MG63 (cell line): ENCODE measurements at regions not wholly inside any gene's neighbourhood (a gene's known extent, or its start where the extent isn't known, plus 50 kb on each side); places are given as distances from the start of the nearest gene placed in this dataset.

Experiments
- DNase-seq: peaks from one replicate; pipeline ENCODE4 v3.0.0-alpha.2; 2020
- H3K27me3 ChIP-seq: fragments of 250-450 bp; sonication (Bioruptor Pico); 2 replicates; pipeline ENCODE4 v1.5.1; 2020; ENCODE audit warnings: mild to moderate bottlenecking, moderate library complexity
- H3K36me3 ChIP-seq: fragments of 250-450 bp; sonication (Bioruptor Pico); 2 replicates; pipeline ENCODE4 v1.5.1; 2020; ENCODE audit warnings: mild to moderate bottlenecking, moderate library complexity
- H3K4me3 ChIP-seq: fragments of 250-450 bp; sonication (Bioruptor Pico); 2 replicates; pipeline ENCODE4 v1.5.1; 2020; ENCODE audit warnings: mild to moderate bottlenecking, moderate library complexity
- H3K9me3 ChIP-seq: fragments of 250-450 bp; sonication (Bioruptor Pico); 2 replicates; pipeline ENCODE4 v1.5.1; 2020; ENCODE audit warnings: mild to moderate bottlenecking, moderate library complexity

- H3K4me3 ChIP-seq: no peak overlapping the region
- no peak for DNase-seq
- no peaks in the 10 kb centered on the region for H3K36me3 ChIP-seq
- no peaks in the 10 kb centered on the region for H3K27me3 ChIP-seq
- no peaks in the 10 kb centered on the region for H3K9me3 ChIP-seq
These were observed 50.3 kb downstream of the PTGR3 start for GRCh38 chr18:75158465-75159237.

- no peak for DNase-seq
- H3K27me3 ChIP-seq: no peaks in the 10 kb centered on the region
- no peaks in the 10 kb centered on the region for H3K36me3 ChIP-seq
- no peaks in the 10 kb centered on the region for H3K9me3 ChIP-seq
- H3K4me3 ChIP-seq: no peak overlapping the region
These were observed 51.1 kb downstream of the PTGR3 start for GRCh38 chr18:75157851-75158250.

GRCh38 chr18:75157381-75157780, 51.6 kb downstream of the PTGR3 start:
- H3K4me3 ChIP-seq: no peak overlapping the region
- no peaks in the 10 kb centered on the region for H3K36me3 ChIP-seq
- no peaks in the 10 kb centered on the region for H3K27me3 ChIP-seq
- no peaks in the 10 kb centered on the region for H3K9me3 ChIP-seq
- DNase-seq: no peak

GRCh38 chr18:75156831-75157230, 52.1 kb downstream of the PTGR3 start:
- no peak for DNase-seq
- peaks cover 2% of the 10 kb centered on the region; the same call in 1 of the 2 replicates for H3K9me3 ChIP-seq

GRCh38 chr18:75156139-75156750, 52.7 kb downstream of the PTGR3 start:
- H3K27me3 ChIP-seq: no peaks in the 10 kb centered on the region
- no peak for DNase-seq
- no peak overlapping the region for H3K4me3 ChIP-seq
- peaks cover 6% of the 10 kb centered on the region; the same call in 1 of the 2 replicates for H3K9me3 ChIP-seq
- H3K36me3 ChIP-seq: no peaks in the 10 kb centered on the region

More at GRCh38 chr18:75156831-75157230, 52.1 kb downstream of the PTGR3 start:
- Histone ChIP-seq H3K27me3 (no peaks in the 10 kb centered on the region), H3K4me3 (no peak overlapping the region), H3K36me3 (no peaks in the 10 kb centered on the region)

- Histone ChIP-seq H3K36me3 (no peaks in the 10 kb centered on the region), H3K27me3 (no peaks in the 10 kb centered on the region), H3K4me3 (no peak overlapping the region), H3K9me3 (peaks cover 6% of the 10 kb centered on the region; the same call in 1 of the 2 replicates)
- no peak for DNase-seq
These were observed 53.9 kb downstream of the PTGR3 start for GRCh38 chr18:75154997-75155396.

- Histone ChIP-seq H3K4me3 (no peak overlapping the region), H3K36me3 (no peaks in the 10 kb centered on the region), H3K27me3 (no peaks in the 10 kb centered on the region), H3K9me3 (peaks cover 6% of the 10 kb centered on the region; the same call in 1 of the 2 replicates)
- no peak for DNase-seq
These were observed 54.7 kb downstream of the PTGR3 start for GRCh38 chr18:75154259-75154658.

- no peak for DNase-seq
- H3K36me3 ChIP-seq: no peaks in the 10 kb centered on the region
- H3K27me3 ChIP-seq: no peaks in the 10 kb centered on the region
- H3K4me3 ChIP-seq: no peak overlapping the region
- H3K9me3 ChIP-seq: peaks cover 9% of the 10 kb centered on the region
These were observed 65.1 kb downstream of the PTGR3 start for GRCh38 chr18:75143851-75144250.

GRCh38 chr18:75142677-75143076, 66.3 kb downstream of the PTGR3 start:
- peaks cover 9% of the 10 kb centered on the region for H3K9me3 ChIP-seq

GRCh38 chr18:75141734-75142133, 67.2 kb downstream of the PTGR3 start:
- H3K4me3 ChIP-seq: no peak overlapping the region

More at GRCh38 chr18:75142677-75143076, 66.3 kb downstream of the PTGR3 start:
- Histone ChIP-seq H3K36me3 (no peaks in the 10 kb centered on the region), H3K4me3 (no peak overlapping the region), H3K27me3 (no peaks in the 10 kb centered on the region)
- no peak for DNase-seq

GRCh38 chr18:75141166-75141565, 67.8 kb downstream of the PTGR3 start:
- H3K4me3 ChIP-seq: no peak overlapping the region
- DNase-seq: no peak
- H3K36me3 ChIP-seq: no peaks in the 10 kb centered on the region
- peaks cover 2% of the 10 kb centered on the region; the same call in 1 of the 2 replicates for H3K9me3 ChIP-seq
- no peaks in the 10 kb centered on the region for H3K27me3 ChIP-seq

More at GRCh38 chr18:75141734-75142133, 67.2 kb downstream of the PTGR3 start:
- DNase-seq: no peak
- Histone ChIP-seq H3K36me3 (no peaks in the 10 kb centered on the region), H3K9me3 (peaks cover 4% of the 10 kb centered on the region), H3K27me3 (no peaks in the 10 kb centered on the region)

- Histone ChIP-seq H3K9me3 (peaks cover 2% of the 10 kb centered on the region; the same call in 1 of the 2 replicates), H3K4me3 (no peak overlapping the region), H3K27me3 (no peaks in the 10 kb centered on the region), H3K36me3 (no peaks in the 10 kb centered on the region)
- no peak for DNase-seq
These were observed 68.6 kb downstream of the PTGR3 start for GRCh38 chr18:75140296-75140695.

GRCh38 chr18:75139226-75139911, 69.6 kb downstream of the PTGR3 start:
- Histone ChIP-seq H3K9me3 (no peaks in the 10 kb centered on the region), H3K4me3 (no peak overlapping the region)

GRCh38 chr18:75137346-75137877, 71.5 kb downstream of the PTGR3 start:
- no peak overlapping the region for H3K4me3 ChIP-seq
- no peak for DNase-seq
- no peaks in the 10 kb centered on the region for H3K36me3 ChIP-seq
- H3K27me3 ChIP-seq: no peaks in the 10 kb centered on the region; the same call in 1 of the 2 replicates
- no peaks in the 10 kb centered on the region for H3K9me3 ChIP-seq

More at GRCh38 chr18:75139226-75139911, 69.6 kb downstream of the PTGR3 start:
- H3K27me3 ChIP-seq: no peaks in the 10 kb centered on the region
- H3K36me3 ChIP-seq: no peaks in the 10 kb centered on the region
- DNase-seq: no peak

GRCh38 chr18:75135158-75135725, 73.7 kb downstream of the PTGR3 start:
- no peaks in the 10 kb centered on the region for H3K9me3 ChIP-seq
- H3K4me3 ChIP-seq: no peak overlapping the region
- no peak for DNase-seq
- H3K27me3 ChIP-seq: no peaks in the 10 kb centered on the region; the same call in 1 of the 2 replicates
- no peaks in the 10 kb centered on the region for H3K36me3 ChIP-seq

GRCh38 chr18:75134611-75134975, 74.3 kb downstream of the PTGR3 start:
- Histone ChIP-seq H3K9me3 (no peaks in the 10 kb centered on the region), H3K4me3 (no peak overlapping the region), H3K27me3 (no peaks in the 10 kb centered on the region; the same call in 1 of the 2 replicates), H3K36me3 (no peaks in the 10 kb centered on the region)
- DNase-seq: no peak
